ENCODE measurements at regions not wholly inside any gene's neighbourhood (a gene's known extent, or its start where the extent isn't known, plus 50 kb on each side); places are given as distances from the start of the nearest gene placed in this dataset.

GRCh38 chr12:92414170-92415070 is 268.8 kb upstream of the BTG1 start:
- no peak for DNase-seq (ENCODE audit: extremely low spot score)
- no peaks in the 10 kb centered on the region for H3K36me3 ChIP-seq
- no peaks in the 10 kb centered on the region for H3K27me3 ChIP-seq
- H3K27ac ChIP-seq (replicated peaks in 1 of 4), result no peak overlapping the region
- 76% methylated on average over 5 of the region's 5 CpGs for WGBS
- TF ChIP-seq POLR2AphosphoS5 (IDR thresholded peaks at IDR 0.05) (no peak), EP300 (IDR thresholded peaks at IDR 0.05) (no peak), POLR2A (IDR thresholded peaks at IDR 0.05; ENCODE audit: low read depth) (no peak)
- TF ChIP-seq, protein P1, sequence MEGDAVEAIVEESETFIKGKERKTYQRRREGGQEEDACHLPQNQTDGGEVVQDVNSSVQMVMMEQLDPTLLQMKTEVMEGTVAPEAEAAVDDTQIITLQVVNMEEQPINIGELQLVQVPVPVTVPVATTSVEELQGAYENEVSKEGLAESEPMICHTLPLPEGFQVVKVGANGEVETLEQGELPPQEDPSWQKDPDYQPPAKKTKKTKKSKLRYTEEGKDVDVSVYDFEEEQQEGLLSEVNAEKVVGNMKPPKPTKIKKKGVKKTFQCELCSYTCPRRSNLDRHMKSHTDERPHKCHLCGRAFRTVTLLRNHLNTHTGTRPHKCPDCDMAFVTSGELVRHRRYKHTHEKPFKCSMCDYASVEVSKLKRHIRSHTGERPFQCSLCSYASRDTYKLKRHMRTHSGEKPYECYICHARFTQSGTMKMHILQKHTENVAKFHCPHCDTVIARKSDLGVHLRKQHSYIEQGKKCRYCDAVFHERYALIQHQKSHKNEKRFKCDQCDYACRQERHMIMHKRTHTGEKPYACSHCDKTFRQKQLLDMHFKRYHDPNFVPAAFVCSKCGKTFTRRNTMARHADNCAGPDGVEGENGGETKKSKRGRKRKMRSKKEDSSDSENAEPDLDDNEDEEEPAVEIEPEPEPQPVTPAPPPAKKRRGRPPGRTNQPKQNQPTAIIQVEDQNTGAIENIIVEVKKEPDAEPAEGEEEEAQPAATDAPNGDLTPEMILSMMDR (IDR thresholded peaks at IDR 0.05), result no peak
- H3K9me3 ChIP-seq, result no peaks in the 10 kb centered on the region
- intact Hi-C loops (cut with DNase I), result no loop called here
- peaks cover 0 to 4% (median 0%) of the 10 kb centered on the region in 4 donors for H3K4me1 ChIP-seq
- no peak overlapping the region for H3K4me3 ChIP-seq

- intact Hi-C loops (cut with DNase I), result no loop called here
These were observed 267.6 kb upstream of the BTG1 start for GRCh38 chr12:92413286-92413685.

GRCh38 chr12:92412856-92413255 is 267.2 kb upstream of the BTG1 start:
- intact Hi-C loops (cut with DNase I), result no loop called here
- TF ChIP-seq, protein P1 (IDR thresholded peaks at IDR 0.05), result no peak
- TF ChIP-seq POLR2AphosphoS5 (IDR thresholded peaks at IDR 0.05) (no peak), POLR2A (IDR thresholded peaks at IDR 0.05; ENCODE audit: low read depth) (no peak), EP300 (IDR thresholded peaks at IDR 0.05) (no peak)
- no peak overlapping the region for H3K4me3 ChIP-seq
- DNase-seq (ENCODE audit: extremely low spot score), result no peak
- H3K4me1 ChIP-seq, result peaks cover 0 to 4% (median 0%) of the 10 kb centered on the region in 4 donors
- peaks cover 0 to 6% (median 0%) of the 10 kb centered on the region in 4 donors for H3K9me3 ChIP-seq
- no peaks in the 10 kb centered on the region for H3K36me3 ChIP-seq
- no peaks in the 10 kb centered on the region for H3K27me3 ChIP-seq
- H3K27ac ChIP-seq (replicated peaks in 1 of 4), result no peak overlapping the region

More at GRCh38 chr12:92413286-92413685, 267.6 kb upstream of the BTG1 start:
- no peak for DNase-seq (ENCODE audit: extremely low spot score)
- Histone ChIP-seq H3K36me3 (no peaks in the 10 kb centered on the region), H3K4me1 (peaks cover 0 to 4% (median 0%) of the 10 kb centered on the region in 4 donors), H3K4me3 (no peak overlapping the region), H3K27ac (replicated peaks in 1 of 4) (no peak overlapping the region), H3K27me3 (no peaks in the 10 kb centered on the region), H3K9me3 (peaks cover 0 to 1% (median 0%) of the 10 kb centered on the region in 4 donors)
- 94% methylated on average over 3 of the region's 3 CpGs for WGBS
- TF ChIP-seq POLR2A (IDR thresholded peaks at IDR 0.05; ENCODE audit: low read depth), result no peak
- no peak for TF ChIP-seq POLR2AphosphoS5 (IDR thresholded peaks at IDR 0.05)
- no peak for TF ChIP-seq EP300 (IDR thresholded peaks at IDR 0.05)
- TF ChIP-seq, protein P1 (IDR thresholded peaks at IDR 0.05), result no peak

DNA sequence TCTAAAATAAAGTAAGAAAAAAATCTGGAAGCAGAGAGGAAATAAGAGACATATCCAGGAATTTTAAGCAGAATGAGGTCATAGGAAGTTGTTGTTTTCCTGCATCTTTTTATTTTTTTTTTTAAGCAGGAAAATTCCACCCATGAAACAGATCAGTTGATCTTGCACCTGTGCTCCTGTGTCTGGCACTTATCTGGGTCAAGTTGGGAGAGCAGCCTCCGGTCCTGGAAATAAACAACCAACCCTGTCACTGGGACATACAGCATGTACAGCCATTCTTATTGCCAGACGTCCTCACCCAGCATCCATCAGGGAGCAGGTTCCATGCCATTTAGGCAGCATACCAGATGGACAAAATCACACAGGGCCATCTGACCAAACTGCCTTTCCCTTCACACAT is 266.0 kb upstream of the BTG1 start:
- no peak for DNase-seq (ENCODE audit: extremely low spot score)
- intact Hi-C loops (cut with DNase I), result no loop called here
- peaks cover 0 to 4% (median 0%) of the 10 kb centered on the region in 4 donors for H3K4me1 ChIP-seq

More for the DNA sequence above, 266.0 kb upstream of the BTG1 start:
- no peak overlapping the region for H3K27ac ChIP-seq (replicated peaks in 1 of 4)
- no peak for TF ChIP-seq EP300 (IDR thresholded peaks at IDR 0.05)
- no peak for TF ChIP-seq POLR2A (IDR thresholded peaks at IDR 0.05; ENCODE audit: low read depth)
- TF ChIP-seq, protein P1 (IDR thresholded peaks at IDR 0.05), result no peak
- no peak for TF ChIP-seq POLR2AphosphoS5 (IDR thresholded peaks at IDR 0.05)
- no peaks in the 10 kb centered on the region for H3K27me3 ChIP-seq
- 73% methylated on average over 2 of the region's 2 CpGs for WGBS
- no peaks in the 10 kb centered on the region for H3K36me3 ChIP-seq
- H3K9me3 ChIP-seq, result peaks cover 0 to 6% (median 0%) of the 10 kb centered on the region in 4 donors
- H3K4me3 ChIP-seq, result no peak overlapping the region
